ENCODE measurements at regions not wholly inside any gene's neighbourhood (a gene's known extent, or its start where the extent isn't known, plus 50 kb on each side); places are given as distances from the start of the nearest gene placed in this dataset.

GRCh38 chr17:71331754-71332325, 789.0 kb upstream of the SOX9 start:
- H3K27me3 ChIP-seq = no peaks in the 10 kb centered on the region
- H3K36me3 ChIP-seq = no peaks in the 10 kb centered on the region
- WGBS = 87% methylated on average over 5 of the region's 5 CpGs
- no peak overlapping the region for H3K27ac ChIP-seq
- DNase-seq (ENCODE audit: low spot score in 2 of 2) = no peak
- no peak overlapping the region for H3K4me3 ChIP-seq
- no peaks in the 10 kb centered on the region for H3K9me3 ChIP-seq
- TF ChIP-seq POLR2AphosphoS5 (IDR thresholded peaks at IDR 0.05) (no peak), POLR2A (IDR thresholded peaks at IDR 0.05) (no peak), CTCF (IDR thresholded peaks at IDR 0.05) (no peak), EP300 (IDR thresholded peaks at IDR 0.05) (no peak)
- H3K4me1 ChIP-seq = peaks cover 9% of the 10 kb centered on the region

GRCh38 chr17:71334048-71334751, 786.6 kb upstream of the SOX9 start:
- 49% methylated on average over 2 of the region's 2 CpGs for WGBS
- DNase-seq (ENCODE audit: low spot score in 2 of 2) = no peak
- no peaks in the 10 kb centered on the region for H3K27me3 ChIP-seq
- H3K4me1 ChIP-seq = peaks cover 20% of the 10 kb centered on the region
- TF ChIP-seq EP300 (IDR thresholded peaks at IDR 0.05) (no peak), CTCF (IDR thresholded peaks at IDR 0.05) (no peak), POLR2AphosphoS5 (IDR thresholded peaks at IDR 0.05) (no peak), POLR2A (IDR thresholded peaks at IDR 0.05) (no peak)
- H3K9me3 ChIP-seq = no peaks in the 10 kb centered on the region
- H3K4me3 ChIP-seq = no peak overlapping the region
- H3K36me3 ChIP-seq = no peaks in the 10 kb centered on the region
- peak overlapping the region; percentile 70 for H3K27ac ChIP-seq

GRCh38 chr17:71335212-71335611, 785.6 kb upstream of the SOX9 start:
- H3K4me1 ChIP-seq = peaks cover 24% of the 10 kb centered on the region
- H3K4me3 ChIP-seq = no peak overlapping the region
- TF ChIP-seq EP300 (IDR thresholded peaks at IDR 0.05) = no peak
- TF ChIP-seq POLR2A (IDR thresholded peaks at IDR 0.05) = no peak
- no peak for TF ChIP-seq POLR2AphosphoS5 (IDR thresholded peaks at IDR 0.05)
- no peak for TF ChIP-seq CTCF (IDR thresholded peaks at IDR 0.05)
- no peaks in the 10 kb centered on the region for H3K36me3 ChIP-seq
- DNase-seq (ENCODE audit: low spot score in 2 of 2) = no peak
- no peaks in the 10 kb centered on the region for H3K27me3 ChIP-seq
- H3K9me3 ChIP-seq = no peaks in the 10 kb centered on the region
- H3K27ac ChIP-seq = no peak overlapping the region

- 57% methylated on average over 2 of the region's 2 CpGs for WGBS
- Histone ChIP-seq H3K27ac (no peak overlapping the region), H3K27me3 (no peaks in the 10 kb centered on the region), H3K4me3 (peak overlapping the region; percentile 7), H3K4me1 (peaks cover 24% of the 10 kb centered on the region), H3K9me3 (no peaks in the 10 kb centered on the region), H3K36me3 (no peaks in the 10 kb centered on the region)
- TF ChIP-seq POLR2A (IDR thresholded peaks at IDR 0.05) (no peak), POLR2AphosphoS5 (IDR thresholded peaks at IDR 0.05) (no peak), EP300 (IDR thresholded peaks at IDR 0.05) (no peak), CTCF (IDR thresholded peaks at IDR 0.05) (no peak)
- no peak for DNase-seq (ENCODE audit: low spot score in 2 of 2)
These were observed 782.9 kb upstream of the SOX9 start for GRCh38 chr17:71337938-71338337.

GRCh38 chr17:71338396-71338795, 782.4 kb upstream of the SOX9 start:
- Histone ChIP-seq H3K4me3 (peak overlapping the region; percentile 7), H3K27me3 (no peaks in the 10 kb centered on the region), H3K4me1 (peaks cover 24% of the 10 kb centered on the region), H3K27ac (no peak overlapping the region), H3K36me3 (no peaks in the 10 kb centered on the region), H3K9me3 (no peaks in the 10 kb centered on the region)
- DNase-seq (ENCODE audit: low spot score in 2 of 2) = no peak
- 34% methylated on average over 5 of the region's 5 CpGs for WGBS
- TF ChIP-seq POLR2AphosphoS5 (IDR thresholded peaks at IDR 0.05) (no peak), POLR2A (IDR thresholded peaks at IDR 0.05) (no peak), CTCF (IDR thresholded peaks at IDR 0.05) (no peak), EP300 (IDR thresholded peaks at IDR 0.05) (no peak)
